Duodenal mucosa (tissue), 2 donors: ENCODE measurements at regions not wholly inside any gene's neighbourhood (a gene's known extent, or its start where the extent isn't known, plus 50 kb on each side); places are given as distances from the start of the nearest gene placed in this dataset.

Experiments used
- H3K27ac ChIP-seq: one replicate; pipeline ENCODE4 v1.7.0; 2013; ENCODE audit warnings: low read depth, low read length
- H3K27me3 ChIP-seq, 2 donors: one replicate each; pipeline ENCODE4 v1.7.0; 2013; ENCODE audit warnings: low read length in 2 of 2, control low read depth in 1 of 2; ENCODE audit not compliant: insufficient read depth in 2 of 2, control insufficient read depth in 1 of 2
- H3K36me3 ChIP-seq, 2 donors: one replicate each; pipeline ENCODE4 v1.7.0; 2013; ENCODE audit warnings: low read length in 2 of 2, control low read depth in 1 of 2; ENCODE audit not compliant: insufficient read depth in 2 of 2, control insufficient read depth in 1 of 2
- H3K4me1 ChIP-seq, 2 donors: one replicate each; pipeline ENCODE4 v1.7.0; 2013; ENCODE audit warnings: low read length in 2 of 2, control low read depth in 1 of 2; ENCODE audit not compliant: insufficient read depth in 2 of 2, control insufficient read depth in 1 of 2
- H3K4me3 ChIP-seq, 2 donors: one replicate each; pipeline ENCODE4 v1.7.0; 2013; ENCODE audit warnings: low read length in 2 of 2, low read depth in 1 of 2
- H3K9ac ChIP-seq, 2 donors: one replicate each; pipeline ENCODE4 v1.7.0; 2013; ENCODE audit warnings: low read length in 2 of 2, low read depth in 1 of 2
- H3K9me3 ChIP-seq, 2 donors: one replicate each; pipeline ENCODE4 v1.7.0; 2013; ENCODE audit warnings: low read length in 2 of 2, control low read depth in 1 of 2; ENCODE audit not compliant: control insufficient read depth in 1 of 2

- H3K9ac ChIP-seq = no peak overlapping the region
- no peak overlapping the region for H3K27ac ChIP-seq
- no peaks in the 10 kb centered on the region for H3K36me3 ChIP-seq
- H3K4me3 ChIP-seq = no peak overlapping the region
- H3K27me3 ChIP-seq = no peaks in the 10 kb centered on the region
- no peaks in the 10 kb centered on the region for H3K4me1 ChIP-seq
- no peaks in the 10 kb centered on the region for H3K9me3 ChIP-seq
Observed at GRCh38 chr10:4450169-4450568, 375.8 kb upstream of the AKR1E2 start.

- Histone ChIP-seq H3K4me3 (no peak overlapping the region), H3K36me3 (no peaks in the 10 kb centered on the region), H3K27ac (no peak overlapping the region), H3K9me3 (peaks cover 0 to 6% of the 10 kb centered on the region in 2 donors), H3K27me3 (no peaks in the 10 kb centered on the region), H3K4me1 (no peaks in the 10 kb centered on the region), H3K9ac (no peak overlapping the region)
Observed at GRCh38 chr10:4448030-4448429, 378.0 kb upstream of the AKR1E2 start.

GRCh38 chr10:4443419-4443818, 382.6 kb upstream of the AKR1E2 start:
- no peaks in the 10 kb centered on the region for H3K27me3 ChIP-seq
- H3K9ac ChIP-seq = no peak overlapping the region
- H3K4me3 ChIP-seq = no peak overlapping the region
- peaks cover 0 to 7% of the 10 kb centered on the region in 2 donors for H3K9me3 ChIP-seq
- no peaks in the 10 kb centered on the region for H3K36me3 ChIP-seq
- no peak overlapping the region for H3K27ac ChIP-seq
- H3K4me1 ChIP-seq = no peaks in the 10 kb centered on the region

GRCh38 chr10:4442296-4442695, 383.7 kb upstream of the AKR1E2 start:
- no peaks in the 10 kb centered on the region for H3K27me3 ChIP-seq
- no peak overlapping the region for H3K4me3 ChIP-seq
- H3K4me1 ChIP-seq = no peaks in the 10 kb centered on the region
- H3K9me3 ChIP-seq = peaks cover 0 to 7% of the 10 kb centered on the region in 2 donors
- no peak overlapping the region for H3K27ac ChIP-seq
- no peaks in the 10 kb centered on the region for H3K36me3 ChIP-seq
- no peak overlapping the region for H3K9ac ChIP-seq

- no peaks in the 10 kb centered on the region for H3K36me3 ChIP-seq
- H3K9me3 ChIP-seq = peaks cover 0 to 7% of the 10 kb centered on the region in 2 donors
- H3K4me3 ChIP-seq = no peak overlapping the region
- H3K27me3 ChIP-seq = no peaks in the 10 kb centered on the region
- no peak overlapping the region for H3K9ac ChIP-seq
- H3K27ac ChIP-seq = no peak overlapping the region
- no peaks in the 10 kb centered on the region for H3K4me1 ChIP-seq
Observed at GRCh38 chr10:4440260-4440659, 385.7 kb upstream of the AKR1E2 start.

- Histone ChIP-seq H3K9me3 (no peaks in the 10 kb centered on the region), H3K4me3 (no peak overlapping the region), H3K27ac (no peak overlapping the region), H3K9ac (no peak overlapping the region), H3K4me1 (no peaks in the 10 kb centered on the region), H3K27me3 (no peaks in the 10 kb centered on the region), H3K36me3 (no peaks in the 10 kb centered on the region)
Observed at GRCh38 chr10:4437791-4438190, 388.2 kb upstream of the AKR1E2 start.

- Histone ChIP-seq H3K36me3 (no peaks in the 10 kb centered on the region), H3K27ac (no peak overlapping the region), H3K27me3 (no peaks in the 10 kb centered on the region), H3K4me3 (no peak overlapping the region), H3K9ac (no peak overlapping the region), H3K4me1 (no peaks in the 10 kb centered on the region), H3K9me3 (no peaks in the 10 kb centered on the region)
Observed at GRCh38 chr10:4437061-4437460, 388.9 kb upstream of the AKR1E2 start.

GRCh38 chr10:4436103-4436502, 389.9 kb upstream of the AKR1E2 start:
- H3K27ac ChIP-seq = no peak overlapping the region
- no peak overlapping the region for H3K9ac ChIP-seq
- H3K36me3 ChIP-seq = no peaks in the 10 kb centered on the region
- H3K9me3 ChIP-seq = no peaks in the 10 kb centered on the region
- H3K27me3 ChIP-seq = no peaks in the 10 kb centered on the region
- no peaks in the 10 kb centered on the region for H3K4me1 ChIP-seq
- no peak overlapping the region for H3K4me3 ChIP-seq

- Histone ChIP-seq H3K4me1 (no peaks in the 10 kb centered on the region), H3K9me3 (no peaks in the 10 kb centered on the region), H3K9ac (no peak overlapping the region), H3K4me3 (no peak overlapping the region), H3K27me3 (no peaks in the 10 kb centered on the region), H3K36me3 (no peaks in the 10 kb centered on the region), H3K27ac (no peak overlapping the region)
Observed at GRCh38 chr10:4434516-4435071, 391.4 kb upstream of the AKR1E2 start.

- no peaks in the 10 kb centered on the region for H3K4me1 ChIP-seq
- no peak overlapping the region for H3K9ac ChIP-seq
- no peak overlapping the region for H3K27ac ChIP-seq
- no peaks in the 10 kb centered on the region for H3K27me3 ChIP-seq
- H3K36me3 ChIP-seq = no peaks in the 10 kb centered on the region
- H3K4me3 ChIP-seq = no peak overlapping the region
- H3K9me3 ChIP-seq = no peaks in the 10 kb centered on the region
Observed at GRCh38 chr10:4434105-4434504, 391.9 kb upstream of the AKR1E2 start.
